Astrocyte of the spinal cord (primary cell): ENCODE measurements at regions not wholly inside any gene's neighbourhood (a gene's known extent, or its start where the extent isn't known, plus 50 kb on each side); places are given as distances from the start of the nearest gene placed in this dataset.

Experiments used
- DNase-seq: peaks from one replicate; pipeline ENCODE4 v3.0.0; 2011; ENCODE audit warnings: low read depth, low spot score
- H3K4me3 ChIP-seq: 2 replicates; pipeline ENCODE4 v1.5.1; 2011; ENCODE audit warnings: low read depth, mild to moderate bottlenecking, low read length, moderate library complexity
- in situ Hi-C: cut with HindIII; loops from 2 replicates; pipeline ENCODE4 v1.10.0; 2017; ENCODE audit warnings: low sequenced_read_pairs
- TF ChIP-seq, protein P1 (sequence below): IDR thresholded peaks from 2 replicates; pipeline ENCODE4 v1.5.1; 2012; ENCODE audit warnings: low read depth, mild to moderate bottlenecking, low read length, inconsistent platforms

DNA sequence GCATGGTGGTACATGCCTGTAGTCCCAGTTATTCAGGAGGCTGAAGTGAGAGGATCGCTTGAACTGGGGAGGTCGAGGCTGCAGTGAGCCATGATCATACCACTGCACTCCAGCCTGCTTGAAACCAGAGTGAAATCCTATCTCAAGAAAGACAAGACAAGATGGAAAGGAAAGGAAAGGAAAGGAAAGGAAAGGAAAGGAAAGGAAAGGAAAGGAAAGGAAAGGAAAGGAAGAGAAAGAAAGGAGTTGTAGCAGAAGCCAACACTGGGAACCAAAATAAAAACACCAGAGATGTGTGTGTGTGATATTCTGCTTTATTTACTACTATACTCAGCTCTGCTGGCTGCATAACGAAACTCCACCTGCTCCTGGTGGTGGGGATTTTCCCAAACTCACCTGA lies 115.3 kb downstream of the DRD1 start:
- TF ChIP-seq, protein P1, sequence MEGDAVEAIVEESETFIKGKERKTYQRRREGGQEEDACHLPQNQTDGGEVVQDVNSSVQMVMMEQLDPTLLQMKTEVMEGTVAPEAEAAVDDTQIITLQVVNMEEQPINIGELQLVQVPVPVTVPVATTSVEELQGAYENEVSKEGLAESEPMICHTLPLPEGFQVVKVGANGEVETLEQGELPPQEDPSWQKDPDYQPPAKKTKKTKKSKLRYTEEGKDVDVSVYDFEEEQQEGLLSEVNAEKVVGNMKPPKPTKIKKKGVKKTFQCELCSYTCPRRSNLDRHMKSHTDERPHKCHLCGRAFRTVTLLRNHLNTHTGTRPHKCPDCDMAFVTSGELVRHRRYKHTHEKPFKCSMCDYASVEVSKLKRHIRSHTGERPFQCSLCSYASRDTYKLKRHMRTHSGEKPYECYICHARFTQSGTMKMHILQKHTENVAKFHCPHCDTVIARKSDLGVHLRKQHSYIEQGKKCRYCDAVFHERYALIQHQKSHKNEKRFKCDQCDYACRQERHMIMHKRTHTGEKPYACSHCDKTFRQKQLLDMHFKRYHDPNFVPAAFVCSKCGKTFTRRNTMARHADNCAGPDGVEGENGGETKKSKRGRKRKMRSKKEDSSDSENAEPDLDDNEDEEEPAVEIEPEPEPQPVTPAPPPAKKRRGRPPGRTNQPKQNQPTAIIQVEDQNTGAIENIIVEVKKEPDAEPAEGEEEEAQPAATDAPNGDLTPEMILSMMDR: no peak
- H3K4me3 ChIP-seq: no peak overlapping the region
- in situ Hi-C loops: no loop called here
- DNase-seq: no peak

DNA sequence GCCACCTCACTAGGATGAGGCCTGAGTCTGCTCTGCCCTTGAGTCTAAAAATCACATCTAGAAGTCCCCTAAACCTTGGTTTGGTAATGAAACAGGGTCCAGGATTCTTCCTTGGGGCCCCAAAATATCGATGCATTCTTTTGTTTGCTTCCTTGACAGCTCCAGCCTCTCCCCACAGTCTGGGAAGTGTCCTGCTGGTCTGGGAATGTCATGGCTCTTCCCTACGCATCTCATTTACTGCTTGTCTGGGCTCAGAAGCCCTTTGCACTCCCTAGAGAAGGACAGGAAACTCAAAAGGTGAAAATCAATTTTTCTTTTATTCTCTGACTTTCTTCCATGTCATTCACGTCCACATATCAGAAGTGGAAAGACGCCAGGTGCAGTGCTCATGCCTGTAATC lies 115.8 kb downstream of the DRD1 start:
- DNase-seq: no peak
- no peak overlapping the region for H3K4me3 ChIP-seq
- in situ Hi-C loops: no loop called here
- TF ChIP-seq, protein P1: no peak

DNA sequence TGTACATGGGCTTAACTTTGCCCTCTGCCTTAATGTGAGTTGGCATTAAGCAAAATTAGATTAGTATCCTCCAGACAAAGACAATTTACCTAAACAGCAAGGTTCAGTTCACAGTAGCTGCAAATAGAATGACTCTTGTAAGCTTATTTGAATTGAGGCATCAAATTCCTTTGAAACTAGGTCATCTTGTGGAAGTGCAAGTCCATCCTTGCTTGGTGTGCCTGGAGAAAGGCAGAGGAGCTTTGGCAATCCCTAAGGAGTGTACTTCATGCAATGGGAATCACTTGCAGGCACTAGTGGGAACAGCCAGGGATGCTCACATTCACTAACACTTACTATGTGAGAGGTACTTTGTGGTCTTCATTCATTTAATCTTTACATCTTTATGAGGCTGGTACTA lies 118.3 kb downstream of the DRD1 start:
- in situ Hi-C loops: no loop called here
- DNase-seq: peak; percentile 2
- TF ChIP-seq, protein P1: no peak
- H3K4me3 ChIP-seq: no peak overlapping the region

DNA sequence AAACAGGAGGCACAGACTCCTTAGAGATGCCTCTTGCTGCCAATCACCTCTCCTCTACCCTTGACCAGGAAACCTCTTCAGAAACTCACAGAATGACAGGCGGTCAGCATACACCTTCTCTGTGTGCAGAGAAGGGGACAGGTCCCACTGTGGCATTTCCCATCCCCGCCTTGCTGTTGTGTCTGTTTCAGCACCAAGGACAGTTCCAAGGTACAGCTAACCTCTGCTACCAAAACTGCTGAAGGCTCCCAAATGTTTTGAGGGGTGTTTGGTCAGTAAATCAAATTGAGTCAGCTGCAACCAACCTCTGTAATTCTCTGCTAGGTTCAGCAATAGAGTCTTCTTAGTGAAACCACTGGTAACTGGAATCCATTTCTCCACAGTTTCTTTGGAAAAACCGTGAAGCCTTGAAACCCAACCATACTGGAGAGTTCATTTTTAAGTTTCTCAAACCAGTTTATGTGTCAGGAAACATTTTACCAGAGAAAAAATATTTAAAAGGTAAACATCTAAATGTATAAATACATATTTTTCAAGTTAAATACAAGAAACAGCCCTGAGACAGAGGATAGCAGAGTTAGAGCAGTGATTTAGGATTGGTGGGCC lies 122.0 kb downstream of the DRD1 start:
- in situ Hi-C loops: no loop called here
- no peak overlapping the region for H3K4me3 ChIP-seq
- TF ChIP-seq, protein P1: no peak
- peak; percentile 22 for DNase-seq

DNA sequence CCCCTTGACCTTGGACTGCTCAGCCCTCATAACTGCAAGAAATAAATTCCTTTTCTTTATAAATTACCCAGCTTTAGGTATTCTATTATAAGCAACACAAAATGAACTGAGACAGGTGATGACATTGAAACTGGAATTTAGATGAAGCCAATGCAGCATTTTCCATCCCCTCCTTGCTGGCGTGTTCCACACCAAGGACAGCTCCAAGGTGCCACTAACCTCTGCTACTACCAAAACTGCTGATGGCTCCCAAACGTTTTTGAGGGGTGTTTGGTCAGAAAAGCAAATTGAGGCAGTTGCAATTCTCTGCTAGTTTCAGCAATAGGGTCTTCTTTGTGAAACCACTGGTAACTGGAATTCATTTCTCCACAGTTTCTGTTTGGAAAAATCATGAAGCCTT lies 124.8 kb downstream of the DRD1 start:
- H3K4me3 ChIP-seq: no peak overlapping the region
- in situ Hi-C loops: no loop called here
- TF ChIP-seq, protein P1: no peak
- DNase-seq: no peak

DNA sequence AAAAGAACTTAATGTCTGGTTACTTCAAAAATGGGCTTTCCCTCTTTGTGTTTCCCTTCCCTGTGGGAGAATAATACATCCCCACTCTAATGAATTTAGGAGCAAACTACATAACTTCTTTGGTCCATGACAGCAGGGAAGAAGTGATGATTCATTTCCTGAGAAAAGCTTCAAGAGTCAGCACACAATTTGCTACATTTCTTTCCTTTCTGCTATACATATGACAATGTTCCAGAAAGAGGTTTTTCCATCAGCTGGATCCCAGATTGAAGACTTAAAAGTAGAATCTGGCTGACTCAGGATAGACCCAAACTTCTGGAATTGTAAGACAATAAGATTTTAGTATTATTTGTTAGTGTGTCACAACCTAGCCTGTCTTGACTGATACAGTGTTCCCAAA lies 126.1 kb downstream of the DRD1 start:
- TF ChIP-seq, protein P1: no peak
- in situ Hi-C loops: no loop called here
- no peak overlapping the region for H3K4me3 ChIP-seq
- DNase-seq: no peak
